Upper lobe of left lung (tissue), 4 donors: ENCODE measurements at regions not wholly inside any gene's neighbourhood (a gene's known extent, or its start where the extent isn't known, plus 50 kb on each side); places are given as distances from the start of the nearest gene placed in this dataset.

Experiments used
- POLR2AphosphoS5 ChIP-seq, 2 donors: sonication (generic); formaldehyde crosslinking; IDR thresholded peaks; one replicate each; pipeline ENCODE4 v1.5.1; 2017; ENCODE audit warnings: antibody characterized with exemption in 2 of 2
- TF ChIP-seq, protein P1 (sequence below), 6 experiments: fragments of 450-650 bp in 4 of 6; fragments of 200-600 bp in 2 of 6; sonication (generic) in 2 of 6; IDR thresholded peaks; one replicate each; pipeline ENCODE4 v1.5.1; 2016 to 2019; ENCODE audit warnings: antibody characterized with exemption in 6 of 6

GRCh38 chr18:30644158-30644557, 398.4 kb downstream of the DSC3 start:
- TF ChIP-seq, protein P1, sequence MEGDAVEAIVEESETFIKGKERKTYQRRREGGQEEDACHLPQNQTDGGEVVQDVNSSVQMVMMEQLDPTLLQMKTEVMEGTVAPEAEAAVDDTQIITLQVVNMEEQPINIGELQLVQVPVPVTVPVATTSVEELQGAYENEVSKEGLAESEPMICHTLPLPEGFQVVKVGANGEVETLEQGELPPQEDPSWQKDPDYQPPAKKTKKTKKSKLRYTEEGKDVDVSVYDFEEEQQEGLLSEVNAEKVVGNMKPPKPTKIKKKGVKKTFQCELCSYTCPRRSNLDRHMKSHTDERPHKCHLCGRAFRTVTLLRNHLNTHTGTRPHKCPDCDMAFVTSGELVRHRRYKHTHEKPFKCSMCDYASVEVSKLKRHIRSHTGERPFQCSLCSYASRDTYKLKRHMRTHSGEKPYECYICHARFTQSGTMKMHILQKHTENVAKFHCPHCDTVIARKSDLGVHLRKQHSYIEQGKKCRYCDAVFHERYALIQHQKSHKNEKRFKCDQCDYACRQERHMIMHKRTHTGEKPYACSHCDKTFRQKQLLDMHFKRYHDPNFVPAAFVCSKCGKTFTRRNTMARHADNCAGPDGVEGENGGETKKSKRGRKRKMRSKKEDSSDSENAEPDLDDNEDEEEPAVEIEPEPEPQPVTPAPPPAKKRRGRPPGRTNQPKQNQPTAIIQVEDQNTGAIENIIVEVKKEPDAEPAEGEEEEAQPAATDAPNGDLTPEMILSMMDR (IDR thresholded peaks at IDR 0.05), result no peak
- TF ChIP-seq POLR2AphosphoS5 (IDR thresholded peaks at IDR 0.05), result no peak
